OCI-M2 (cell line): ENCODE measurements at regions not wholly inside any gene's neighbourhood (a gene's known extent, or its start where the extent isn't known, plus 50 kb on each side); places are given as distances from the start of the nearest gene placed in this dataset.

Experiments
- DNase-seq: peaks from one replicate; lab custom pipeline; 2025; ENCODE audit not compliant: unreplicated experiment; lab: John Stamatoyannopoulos, UW

- DNase-seq = no peak
These were observed 2139.9 kb downstream of the PCDH9 start for GRCh38 chr13:65090186-65090585.

- DNase-seq = no peak
These were observed 2141.2 kb downstream of the PCDH9 start for GRCh38 chr13:65088906-65089305.

GRCh38 chr13:65085977-65086376 is 2144.2 kb downstream of the PCDH9 start:
- no peak for DNase-seq

- DNase-seq = no peak
These were observed 2155.9 kb downstream of the PCDH9 start for GRCh38 chr13:65074248-65074647.

- DNase-seq = no peak
These were observed 2165.2 kb downstream of the PCDH9 start for GRCh38 chr13:65064967-65065366.

GRCh38 chr13:65063753-65064152 is 2166.4 kb downstream of the PCDH9 start:
- DNase-seq = no peak

- no peak for DNase-seq
These were observed 2172.2 kb downstream of the PCDH9 start for GRCh38 chr13:65057986-65058385.

- DNase-seq = no peak
These were observed 2175.9 kb downstream of the PCDH9 start for GRCh38 chr13:65054277-65054676.

GRCh38 chr13:65036999-65037398 is 2193.1 kb downstream of the PCDH9 start:
- DNase-seq = no peak

- DNase-seq = no peak
These were observed 2194.8 kb downstream of the PCDH9 start for GRCh38 chr13:65035302-65035701.

GRCh38 chr13:65034266-65034665 is 2195.9 kb downstream of the PCDH9 start:
- DNase-seq = no peak

GRCh38 chr13:65032825-65033224 is 2197.3 kb downstream of the PCDH9 start:
- DNase-seq = no peak

- no peak for DNase-seq
These were observed 2202.0 kb downstream of the PCDH9 start for GRCh38 chr13:65028101-65028500.

- no peak for DNase-seq
These were observed 2203.6 kb downstream of the PCDH9 start for GRCh38 chr13:65026505-65026904.

GRCh38 chr13:65011378-65011777 is 2218.8 kb downstream of the PCDH9 start:
- DNase-seq = no peak

- DNase-seq = no peak
These were observed 2232.7 kb downstream of the PCDH9 start for GRCh38 chr13:64997438-64997837.

- DNase-seq = no peak
These were observed 2236.5 kb downstream of the PCDH9 start for GRCh38 chr13:64993514-64994164.

- DNase-seq = no peak
These were observed 2237.8 kb downstream of the PCDH9 start for GRCh38 chr13:64992314-64992713.

GRCh38 chr13:64985075-64985474 is 2245.1 kb downstream of the PCDH9 start:
- DNase-seq = no peak

- no peak for DNase-seq
These were observed 2267.7 kb downstream of the PCDH9 start for GRCh38 chr13:64962404-64962803.

- DNase-seq = no peak
These were observed 2270.9 kb downstream of the PCDH9 start for GRCh38 chr13:64959276-64959675.

- DNase-seq = no peak
These were observed 2272.0 kb downstream of the PCDH9 start for GRCh38 chr13:64958106-64958505.

- no peak for DNase-seq
These were observed 2291.5 kb downstream of the PCDH9 start for GRCh38 chr13:64938660-64939059.
